ENCODE measurements at regions not wholly inside any gene's neighbourhood (a gene's known extent, or its start where the extent isn't known, plus 50 kb on each side); places are given as distances from the start of the nearest gene placed in this dataset.

GRCh38 chr5:174616036-174616435 is 108.3 kb upstream of the MSX2 start:
- H3K27me3 ChIP-seq: no peaks in the 10 kb centered on the region
- TF ChIP-seq Cebpa-rat (IDR thresholded peaks at IDR 0.05): no peak
- H3K36me3 ChIP-seq: no peaks in the 10 kb centered on the region
- H4K20me1 ChIP-seq: no peaks in the 10 kb centered on the region
- H3K27ac ChIP-seq: no peak overlapping the region
- no peak overlapping the region for H3K4me2 ChIP-seq
- peaks cover 10 to 24% (median 16%) of the 10 kb centered on the region in 10 experiments for H3K4me1 ChIP-seq
- peaks cover 0 to 18% (median 12%) of the 10 kb centered on the region in 11 experiments; a peak in 11 of 22 replicates for H3K9me3 ChIP-seq (replicated peaks in 1 of 11)
- no peak overlapping the region for H3K4me3 ChIP-seq
- no peak overlapping the region for H3K9ac ChIP-seq

GRCh38 chr5:174617285-174617684 is 107.1 kb upstream of the MSX2 start:
- Histone ChIP-seq H4K20me1 (no peaks in the 10 kb centered on the region), H3K4me3 (no peak overlapping the region), H3K4me1 (peaks cover 5 to 16% (median 12%) of the 10 kb centered on the region in 10 experiments; a peak in 17 of 20 replicates), H3K9me3 (replicated peaks in 1 of 11) (peaks cover 0 to 18% (median 12%) of the 10 kb centered on the region in 11 experiments; a peak in 11 of 22 replicates), H3K27ac (no peak overlapping the region), H3K27me3 (no peaks in the 10 kb centered on the region), H3K9ac (no peak overlapping the region), H3K4me2 (no peak overlapping the region), H3K36me3 (no peaks in the 10 kb centered on the region)
- TF ChIP-seq Cebpa-rat (IDR thresholded peaks at IDR 0.05): no peak

GRCh38 chr5:174617910-174618309 is 106.5 kb upstream of the MSX2 start:
- Histone ChIP-seq H3K27me3 (no peaks in the 10 kb centered on the region), H3K4me3 (no peak overlapping the region), H3K9me3 (replicated peaks in 1 of 11) (peaks cover 0 to 18% (median 12%) of the 10 kb centered on the region in 11 experiments; a peak in 11 of 22 replicates), H4K20me1 (no peaks in the 10 kb centered on the region), H3K9ac (no peak overlapping the region), H3K4me2 (no peak overlapping the region), H3K36me3 (no peaks in the 10 kb centered on the region), H3K27ac (no peak overlapping the region), H3K4me1 (peaks cover 0 to 9% (median 5%) of the 10 kb centered on the region in 10 experiments; a peak in 16 of 20 replicates)
- TF ChIP-seq Cebpa-rat (IDR thresholded peaks at IDR 0.05): no peak

GRCh38 chr5:174618589-174618988 is 105.8 kb upstream of the MSX2 start:
- Histone ChIP-seq H3K9me3 (replicated peaks in 1 of 11) (peaks cover 0 to 15% (median 12%) of the 10 kb centered on the region in 11 experiments; a peak in 11 of 22 replicates), H3K9ac (no peak overlapping the region), H4K20me1 (no peaks in the 10 kb centered on the region), H3K36me3 (no peaks in the 10 kb centered on the region), H3K27me3 (no peaks in the 10 kb centered on the region), H3K4me1 (0 out of 20 replicates have a peak, but pooled peaks cover 0 to 2% (median 0%) of the 10 kb centered on the region in 10 experiments), H3K4me2 (no peak overlapping the region), H3K27ac (no peak overlapping the region), H3K4me3 (no peak overlapping the region)
- TF ChIP-seq Cebpa-rat (IDR thresholded peaks at IDR 0.05): no peak

- H3K27ac ChIP-seq: no peak overlapping the region
- no peaks in the 10 kb centered on the region for H4K20me1 ChIP-seq
- no peak overlapping the region for H3K4me3 ChIP-seq
- no peak overlapping the region for H3K4me2 ChIP-seq
- TF ChIP-seq Cebpa-rat (IDR thresholded peaks at IDR 0.05): no peak
- H3K4me1 ChIP-seq: peaks cover 0 to 8% (median 0%) of the 10 kb centered on the region in 10 experiments; a peak in 2 of 20 replicates
- H3K9ac ChIP-seq: no peak overlapping the region
- H3K9me3 ChIP-seq (replicated peaks in 1 of 11): no peaks in the 10 kb centered on the region
- no peaks in the 10 kb centered on the region for H3K36me3 ChIP-seq
- no peaks in the 10 kb centered on the region for H3K27me3 ChIP-seq
These were observed 102.3 kb upstream of the MSX2 start for GRCh38 chr5:174622067-174622466.

GRCh38 chr5:174623018-174623417 is 101.4 kb upstream of the MSX2 start:
- no peaks in the 10 kb centered on the region for H3K27me3 ChIP-seq
- no peaks in the 10 kb centered on the region for H3K9me3 ChIP-seq (replicated peaks in 1 of 11)
- H3K4me3 ChIP-seq: no peak overlapping the region
- H3K4me2 ChIP-seq: no peak overlapping the region
- no peaks in the 10 kb centered on the region for H4K20me1 ChIP-seq
- no peaks in the 10 kb centered on the region for H3K36me3 ChIP-seq
- no peak for TF ChIP-seq Cebpa-rat (IDR thresholded peaks at IDR 0.05)
- H3K9ac ChIP-seq: no peak overlapping the region
- no peak overlapping the region for H3K27ac ChIP-seq
- peaks cover 0 to 8% (median 0%) of the 10 kb centered on the region in 10 experiments; a peak in 2 of 20 replicates for H3K4me1 ChIP-seq

GRCh38 chr5:174623433-174624019 is 100.9 kb upstream of the MSX2 start:
- no peaks in the 10 kb centered on the region for H3K9me3 ChIP-seq (replicated peaks in 1 of 11)
- H3K4me3 ChIP-seq: no peak overlapping the region
- H3K4me1 ChIP-seq: peaks cover 0 to 8% (median 0%) of the 10 kb centered on the region in 10 experiments; a peak in 2 of 20 replicates
- H3K36me3 ChIP-seq: no peaks in the 10 kb centered on the region
- H3K27me3 ChIP-seq: no peaks in the 10 kb centered on the region
- no peak overlapping the region for H3K27ac ChIP-seq
- no peaks in the 10 kb centered on the region for H4K20me1 ChIP-seq
- no peak overlapping the region for H3K4me2 ChIP-seq
- TF ChIP-seq Cebpa-rat (IDR thresholded peaks at IDR 0.05): no peak
- no peak overlapping the region for H3K9ac ChIP-seq

GRCh38 chr5:174624733-174625522 is 99.5 kb upstream of the MSX2 start:
- no peak overlapping the region for H3K4me2 ChIP-seq
- H3K27ac ChIP-seq: no peak overlapping the region
- H3K9ac ChIP-seq: no peak overlapping the region
- peaks cover 0 to 8% (median 0%) of the 10 kb centered on the region in 10 experiments; a peak in 2 of 20 replicates for H3K4me1 ChIP-seq
- no peaks in the 10 kb centered on the region for H3K27me3 ChIP-seq
- H4K20me1 ChIP-seq: no peaks in the 10 kb centered on the region
- no peak for TF ChIP-seq Cebpa-rat (IDR thresholded peaks at IDR 0.05)
- H3K36me3 ChIP-seq: no peaks in the 10 kb centered on the region
- H3K4me3 ChIP-seq: no peak overlapping the region
- no peaks in the 10 kb centered on the region for H3K9me3 ChIP-seq (replicated peaks in 1 of 11)

- no peak overlapping the region; a peak in 1 of 22 replicates for H3K4me2 ChIP-seq
- H3K36me3 ChIP-seq: no peaks in the 10 kb centered on the region
- no peak for TF ChIP-seq Cebpa-rat (IDR thresholded peaks at IDR 0.05)
- no peak overlapping the region for H3K27ac ChIP-seq
- H3K9me3 ChIP-seq (replicated peaks in 1 of 11): no peaks in the 10 kb centered on the region
- no peak overlapping the region for H3K9ac ChIP-seq
- no peaks in the 10 kb centered on the region for H4K20me1 ChIP-seq
- peaks cover 0 to 8% (median 0%) of the 10 kb centered on the region in 10 experiments; a peak in 2 of 20 replicates for H3K4me1 ChIP-seq
- H3K4me3 ChIP-seq: no peak overlapping the region
- H3K27me3 ChIP-seq: no peaks in the 10 kb centered on the region
These were observed 98.6 kb upstream of the MSX2 start for GRCh38 chr5:174625591-174626350.
